ENCODE measurements at regions not wholly inside any gene's neighbourhood (a gene's known extent, or its start where the extent isn't known, plus 50 kb on each side); places are given as distances from the start of the nearest gene placed in this dataset.

GRCh38 chr18:47716632-47717185, 213.8 kb downstream of the SMAD2 start:
- TF ChIP-seq CTCF (IDR thresholded peaks at IDR 0.05) (no peak), POLR2A (IDR thresholded peaks at IDR 0.05) (no peak)

Data from tibial nerve (tissue), 3 donors.